A673 (cell line): ENCODE measurements at regions not wholly inside any gene's neighbourhood (a gene's known extent, or its start where the extent isn't known, plus 50 kb on each side); places are given as distances from the start of the nearest gene placed in this dataset.

Experiments
- BruUV-seq: library from RNA; stranded (reverse); fragments of 400-500 nt; replicated peaks from 2 replicates; lab custom pipeline; 2021; lab: Mats Ljungman, UMichigan
- CTCF ChIA-PET: fragments of 300-600 bp; sonication (Branson Sonifier 250); formaldehyde crosslinking; loops from one replicate; lab custom pipeline; 2022; ENCODE audit warnings: antibody characterized with exemption; lab: Charles Lee
- POLR2A ChIA-PET: fragments of 300-600 bp; sonication (Branson Sonifier 250); formaldehyde crosslinking; loops from one replicate; lab custom pipeline; 2022; ENCODE audit warnings: antibody characterized with exemption; ENCODE audit not compliant: low non-redundant PET; lab: Charles Lee
- DNase-seq: peaks from one replicate; pipeline ENCODE4 v3.0.0-alpha.2; 2015; ENCODE audit warnings: low spot score
- H3K27ac ChIP-seq: fragments of 200-600 bp; sonication (generic); 2 replicates; pipeline ENCODE4 v1.5.1; 2016; ENCODE audit warnings: mixed run types, low read depth, mild to moderate bottlenecking, mixed read lengths, antibody characterized with exemption, low read length; ENCODE audit not compliant: poor library complexity, severe bottlenecking
- H3K27me3 ChIP-seq: fragments of 200-600 bp; sonication (generic); replicated peaks from 2 replicates; pipeline ENCODE4 v1.6.1; 2017; ENCODE audit warnings: mixed run types, low read depth, mild to moderate bottlenecking, mixed read lengths, antibody characterized with exemption, low read length; ENCODE audit not compliant: insufficient read depth, poor library complexity
- H3K36me3 ChIP-seq: fragments of 200-600 bp; sonication (generic); 2 replicates; pipeline ENCODE4 v1.6.1; 2016; ENCODE audit warnings: mixed run types, mild to moderate bottlenecking, mixed read lengths, antibody characterized with exemption, low read length; ENCODE audit not compliant: insufficient read depth, poor library complexity, severe bottlenecking
- H3K4me1 ChIP-seq: fragments of 200-600 bp; sonication (generic); 2 replicates; pipeline ENCODE4 v1.6.1; 2017; ENCODE audit warnings: mixed run types, mild to moderate bottlenecking, mixed read lengths, antibody characterized with exemption, low read length; ENCODE audit not compliant: insufficient read depth, poor library complexity, severe bottlenecking
- H3K4me3 ChIP-seq: fragments of 200-600 bp; sonication (generic); 2 replicates; pipeline ENCODE4 v1.5.1; 2016; ENCODE audit warnings: low read depth, mixed run types, mild to moderate bottlenecking, mixed read lengths, low read length; ENCODE audit not compliant: poor library complexity, severe bottlenecking
- H3K9me3 ChIP-seq: fragments of 200-600 bp; sonication (generic); 2 replicates; pipeline ENCODE4 v1.6.1; 2016; ENCODE audit warnings: mixed run types, low read depth, mild to moderate bottlenecking, mixed read lengths, antibody characterized with exemption, low read length; ENCODE audit not compliant: poor library complexity, severe bottlenecking
- CTCF ChIP-seq: fragments of 300-800, 200-600 bp; sonication (generic); conservative IDR thresholded peaks from 2 replicates; pipeline ENCODE4 v1.5.1; 2017; ENCODE audit warnings: low read depth, mild to moderate bottlenecking, antibody characterized with exemption, low read length, moderate library complexity, mixed read lengths
- EZH2 ChIP-seq: fragments of 200-600 bp; sonication (generic); IDR thresholded peaks from 2 replicates; pipeline ENCODE4 v1.6.1; 2017; ENCODE audit warnings: borderline replicate concordance, low read depth, mild to moderate bottlenecking, mixed read lengths, antibody characterized with exemption, low read length; ENCODE audit not compliant: poor library complexity, severe bottlenecking
- intact Hi-C: fragments of 100-400 bp; cut with micrococcal nuclease; formaldehyde crosslinking; loops from one replicate; pipeline ENCODE4 v1.10.0; 2022; ENCODE audit not compliant: unreplicated experiment

DNA sequence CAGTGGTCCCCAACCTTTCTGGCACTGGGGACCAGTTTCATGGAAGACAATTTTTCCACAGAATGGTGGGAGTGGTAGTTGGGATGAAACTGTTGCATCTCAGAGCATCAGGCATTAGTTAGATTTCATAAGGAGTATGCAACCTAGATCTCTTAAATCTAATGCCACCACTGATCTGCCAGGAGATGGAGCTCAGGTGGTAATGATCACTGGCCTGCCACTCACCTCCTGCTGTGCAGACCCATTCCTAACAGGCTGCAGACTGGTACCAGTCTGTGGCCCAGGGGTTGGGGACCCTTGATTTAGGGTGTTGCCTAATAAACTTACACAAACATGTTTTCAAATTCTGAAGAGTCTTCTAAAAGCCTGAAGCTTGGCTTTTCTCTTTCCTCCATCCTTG is 261.3 kb downstream of the CDH19 start:
- intact Hi-C loops: no loop called here
- ChIA-PET CTCF (no interaction called here), POLR2A (no interaction called here)
- no peak for DNase-seq
- H3K4me3 ChIP-seq: no peak overlapping the region
- BruUV-seq: no TSS peak
- H3K9me3 ChIP-seq: no peaks in the 10 kb centered on the region
- no peaks in the 10 kb centered on the region for H3K36me3 ChIP-seq
- TF ChIP-seq CTCF (no peak), EZH2 (no peak)
- H3K4me1 ChIP-seq: no peaks in the 10 kb centered on the region
- H3K27me3 ChIP-seq: no peaks in the 10 kb centered on the region
- no peak overlapping the region for H3K27ac ChIP-seq

DNA sequence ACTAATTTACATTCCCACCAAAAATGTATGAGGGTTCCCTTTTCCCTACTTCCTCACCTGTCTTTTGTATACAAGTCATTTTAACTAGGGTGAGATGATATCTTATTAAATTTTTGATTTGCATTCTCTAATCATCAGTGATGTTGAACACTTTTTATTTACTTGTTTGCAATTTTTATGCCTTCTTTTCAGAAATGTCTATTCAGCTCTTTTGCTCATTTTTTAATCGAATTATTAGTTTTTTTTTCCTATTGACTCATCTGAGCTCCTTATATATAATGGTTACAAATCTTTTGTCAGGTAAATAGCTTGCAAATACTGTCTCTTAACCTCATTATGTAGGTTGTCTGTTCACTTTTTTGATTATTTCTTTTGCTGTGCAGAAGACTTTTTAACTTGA is 269.4 kb downstream of the CDH19 start:
- intact Hi-C loops: no loop called here
- Histone ChIP-seq H3K27ac (no peak overlapping the region), H3K9me3 (no peaks in the 10 kb centered on the region), H3K27me3 (no peaks in the 10 kb centered on the region), H3K4me3 (no peak overlapping the region), H3K36me3 (no peaks in the 10 kb centered on the region), H3K4me1 (no peaks in the 10 kb centered on the region)
- ChIA-PET CTCF (no interaction called here), POLR2A (no interaction called here)
- TF ChIP-seq CTCF (no peak), EZH2 (no peak)
- no TSS peak for BruUV-seq
- DNase-seq: no peak

- BruUV-seq: no TSS peak
- CTCF ChIA-PET: no interaction called here
- no peak overlapping the region for H3K4me3 ChIP-seq
- intact Hi-C loops: no loop called here
- DNase-seq: no peak
- no peak for TF ChIP-seq CTCF
- no peaks in the 10 kb centered on the region for H3K36me3 ChIP-seq
- H3K4me1 ChIP-seq: no peaks in the 10 kb centered on the region
- no peaks in the 10 kb centered on the region for H3K9me3 ChIP-seq
- no peak overlapping the region for H3K27ac ChIP-seq
- no peaks in the 10 kb centered on the region for H3K27me3 ChIP-seq
- POLR2A ChIA-PET: no interaction called here
Observed at GRCh38 chr18:66329716-66330115, 274.2 kb downstream of the CDH19 start.
